Adrenal gland (tissue), 9 donors: ENCODE measurements at regions not wholly inside any gene's neighbourhood (a gene's known extent, or its start where the extent isn't known, plus 50 kb on each side); places are given as distances from the start of the nearest gene placed in this dataset.

Experiments
- DNase-seq, 7 donors: peaks; one replicate each; pipeline ENCODE4 v3.0.0-alpha.2; 2019 to 2020
- H3K27ac ChIP-seq, 5 donors: fragments of 200-600 bp; sonication (generic) in 4 of 5; 1 replicate in 3 of 5; 2 replicates in 2 of 5; pipeline versions ENCODE4 v1.5.1 to v1.8.0; 2016 to 2020; ENCODE audit warnings: mild to moderate bottlenecking in 1 of 5
- H3K27me3 ChIP-seq: fragments of 200-600 bp; 2 replicates; pipeline ENCODE4 v1.8.0; 2021
- H3K36me3 ChIP-seq, 2 donors: fragments of 200-600 bp; replicated peaks in 1 of 2; 1 replicate in 1 of 2; 2 replicates in 1 of 2; pipeline versions ENCODE4 v1.5.1 to v1.8.0; 2018 to 2022
- H3K4me1 ChIP-seq, 2 donors: fragments of 200-600 bp; replicated peaks in 1 of 2; 1 replicate in 1 of 2; 2 replicates in 1 of 2; pipeline versions ENCODE4 v1.5.1 to v1.8.0; 2018 to 2021
- H3K4me3 ChIP-seq, 4 donors: fragments of 200-600 bp; sonication (generic) in 3 of 4; one replicate each; pipeline ENCODE4 v1.5.1; 2016 to 2018
- H3K9me3 ChIP-seq, 3 donors: fragments of 200-600 bp; sonication (generic) in 1 of 3; replicated peaks in 1 of 3; 1 replicate in 2 of 3; 2 replicates in 1 of 3; pipeline versions ENCODE4 v1.5.1 to v1.8.0; 2016 to 2021
- CTCF ChIP-seq, 6 experiments: fragments of 450-650 bp in 4 of 6; fragments of 200-600 bp in 2 of 6; sonication (generic) in 1 of 6; IDR thresholded peaks; 1 replicate in 5 of 6; 2 replicates in 1 of 6; pipeline versions ENCODE4 v1.5.1 to v1.8.0; 2016 to 2021; ENCODE audit warnings: antibody characterized with exemption in 6 of 6, mild to moderate bottlenecking in 2 of 6, moderate library complexity in 1 of 6
- POLR2A ChIP-seq, 2 donors: fragments of 450-650 bp; IDR thresholded peaks; one replicate each; pipeline ENCODE4 v1.6.1; 2017; ENCODE audit warnings: antibody characterized with exemption in 2 of 2, mild to moderate bottlenecking in 2 of 2, moderate library complexity in 1 of 2
- WGBS, 4 donors: extraction: QIAGEN DNeasy Blood & Tissue Kit in 2 of 4; methylation state at CpG; one replicate each; pipeline versions ENCODE4 v1.1.5 to v1.1.7; 2013 to 2017; 5-methylcytosine and 5-hydroxymethylcytosine counted together
- intact Hi-C, 2 donors: fragments of 100-400 bp; cut with DNase I; formaldehyde crosslinking; loops; one replicate each; pipeline versions ENCODE4 v1.14.1 to v1.15.0; 2022 to 2023
- donor health status: healthy with polysubstance abuse.
- donor health status: Bipolar disorder and iron deficiency.
- donor health status: DM: yes; HTN: yes; CAD: no.
- donor health status: DM: no; HTN: no; CAD: no.
- donor health status: DM: no; HTN: no; CAD: no.

- no peak for DNase-seq
- TF ChIP-seq CTCF (IDR thresholded peaks at IDR 0.05), result no peak
- no peak for TF ChIP-seq POLR2A (IDR thresholded peaks at IDR 0.05)
- Histone ChIP-seq H3K36me3 (no peaks in the 10 kb centered on the region), H3K27ac (no peak overlapping the region), H3K4me3 (no peak overlapping the region), H3K9me3 (no peaks in the 10 kb centered on the region), H3K27me3 (no peaks in the 10 kb centered on the region), H3K4me1 (no peaks in the 10 kb centered on the region)
- intact Hi-C loops, result no loop called here
- WGBS, 4 donors, result 43 to 55% (median 52%) methylated on average over 6 of the region's 6 CpGs
Observed at GRCh38 chr9:106616026-106616425, 246.9 kb upstream of the ZNF462 start.

- Histone ChIP-seq H3K9me3 (no peaks in the 10 kb centered on the region), H3K27me3 (no peaks in the 10 kb centered on the region), H3K4me1 (no peaks in the 10 kb centered on the region), H3K4me3 (no peak overlapping the region), H3K27ac (no peak overlapping the region), H3K36me3 (no peaks in the 10 kb centered on the region)
- intact Hi-C loops, result no loop called here
- TF ChIP-seq POLR2A (IDR thresholded peaks at IDR 0.05) (no peak), CTCF (IDR thresholded peaks at IDR 0.05) (no peak)
- no peak for DNase-seq
- WGBS, 4 donors, result 80 to 91% (median 86%) methylated on average over 7 of the region's 7 CpGs
Observed at GRCh38 chr9:106616851-106617345, 246.1 kb upstream of the ZNF462 start.

GRCh38 chr9:106619211-106619610 lies 243.8 kb upstream of the ZNF462 start:
- Histone ChIP-seq H3K27ac (no peak overlapping the region), H3K4me1 (no peaks in the 10 kb centered on the region), H3K4me3 (no peak overlapping the region), H3K9me3 (no peaks in the 10 kb centered on the region), H3K27me3 (no peaks in the 10 kb centered on the region), H3K36me3 (no peaks in the 10 kb centered on the region)
- no peak for TF ChIP-seq POLR2A (IDR thresholded peaks at IDR 0.05)
- no peak for TF ChIP-seq CTCF (IDR thresholded peaks at IDR 0.05)
- WGBS, 4 donors, result 75 to 85% (median 75%) methylated on average over 1 of the region's 1 CpG
- intact Hi-C loops, result no loop called here
- no peak for DNase-seq

GRCh38 chr9:106620081-106620480 lies 242.9 kb upstream of the ZNF462 start:
- intact Hi-C loops, result no loop called here
- Histone ChIP-seq H3K4me3 (no peak overlapping the region), H3K27ac (no peak overlapping the region), H3K9me3 (no peaks in the 10 kb centered on the region), H3K4me1 (no peaks in the 10 kb centered on the region), H3K36me3 (no peaks in the 10 kb centered on the region), H3K27me3 (no peaks in the 10 kb centered on the region)
- WGBS, 4 donors, result 83 to 93% (median 88%) methylated on average over 2 of the region's 2 CpGs
- TF ChIP-seq POLR2A (IDR thresholded peaks at IDR 0.05) (no peak), CTCF (IDR thresholded peaks at IDR 0.05) (no peak)
- no peak for DNase-seq
